ENCODE measurements at regions not wholly inside any gene's neighbourhood (a gene's known extent, or its start where the extent isn't known, plus 50 kb on each side); places are given as distances from the start of the nearest gene placed in this dataset.

DNA sequence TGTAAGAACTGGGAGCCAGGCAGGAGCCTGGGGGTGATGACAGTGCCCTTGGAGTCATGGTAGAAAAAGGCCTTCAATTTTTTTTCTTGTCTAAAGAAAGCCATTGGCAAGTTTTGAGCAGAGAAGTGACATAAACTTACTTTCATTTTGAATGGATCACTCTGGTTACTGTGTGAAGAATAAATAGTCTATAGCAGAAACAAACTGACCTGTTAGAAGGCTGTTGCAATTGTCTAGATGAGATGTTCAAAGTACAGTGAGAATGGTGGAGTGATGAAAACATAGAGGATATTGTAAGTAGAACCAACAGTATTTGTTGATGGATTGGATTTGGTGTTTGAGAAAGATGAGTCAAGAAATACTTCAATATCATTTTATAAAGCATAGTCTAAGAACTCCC lies 439.9 kb downstream of the TBL1XR1 start:
- TF ChIP-seq, protein P1, sequence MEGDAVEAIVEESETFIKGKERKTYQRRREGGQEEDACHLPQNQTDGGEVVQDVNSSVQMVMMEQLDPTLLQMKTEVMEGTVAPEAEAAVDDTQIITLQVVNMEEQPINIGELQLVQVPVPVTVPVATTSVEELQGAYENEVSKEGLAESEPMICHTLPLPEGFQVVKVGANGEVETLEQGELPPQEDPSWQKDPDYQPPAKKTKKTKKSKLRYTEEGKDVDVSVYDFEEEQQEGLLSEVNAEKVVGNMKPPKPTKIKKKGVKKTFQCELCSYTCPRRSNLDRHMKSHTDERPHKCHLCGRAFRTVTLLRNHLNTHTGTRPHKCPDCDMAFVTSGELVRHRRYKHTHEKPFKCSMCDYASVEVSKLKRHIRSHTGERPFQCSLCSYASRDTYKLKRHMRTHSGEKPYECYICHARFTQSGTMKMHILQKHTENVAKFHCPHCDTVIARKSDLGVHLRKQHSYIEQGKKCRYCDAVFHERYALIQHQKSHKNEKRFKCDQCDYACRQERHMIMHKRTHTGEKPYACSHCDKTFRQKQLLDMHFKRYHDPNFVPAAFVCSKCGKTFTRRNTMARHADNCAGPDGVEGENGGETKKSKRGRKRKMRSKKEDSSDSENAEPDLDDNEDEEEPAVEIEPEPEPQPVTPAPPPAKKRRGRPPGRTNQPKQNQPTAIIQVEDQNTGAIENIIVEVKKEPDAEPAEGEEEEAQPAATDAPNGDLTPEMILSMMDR (IDR thresholded peaks at IDR 0.05; ENCODE audit: insufficient read depth, low read depth, low read length): no peak
- no peak for DNase-seq (ENCODE audit: low read depth)
- no peak overlapping the region for H3K4me3 ChIP-seq (ENCODE audit: low read depth, low read length)

GRCh38 chr3:176755977-176756376 lies 441.3 kb downstream of the TBL1XR1 start:
- TF ChIP-seq, protein P1 (IDR thresholded peaks at IDR 0.05; ENCODE audit: insufficient read depth, low read depth, low read length): no peak
- no peak overlapping the region for H3K4me3 ChIP-seq (ENCODE audit: low read depth, low read length)

GRCh38 chr3:176755552-176755951 lies 441.7 kb downstream of the TBL1XR1 start:
- H3K4me3 ChIP-seq (ENCODE audit: low read depth, low read length): no peak overlapping the region
- TF ChIP-seq, protein P1 (IDR thresholded peaks at IDR 0.05; ENCODE audit: insufficient read depth, low read depth, low read length): no peak
- DNase-seq (ENCODE audit: low read depth): no peak

More at GRCh38 chr3:176755977-176756376, 441.3 kb downstream of the TBL1XR1 start:
- DNase-seq (ENCODE audit: low read depth): no peak

- TF ChIP-seq, protein P1 (IDR thresholded peaks at IDR 0.05; ENCODE audit: insufficient read depth, low read depth, low read length): no peak
- no peak overlapping the region for H3K4me3 ChIP-seq (ENCODE audit: low read depth, low read length)
- no peak for DNase-seq (ENCODE audit: low read depth)
Measured at GRCh38 chr3:176741664-176742047, 455.6 kb downstream of the TBL1XR1 start.

DNA sequence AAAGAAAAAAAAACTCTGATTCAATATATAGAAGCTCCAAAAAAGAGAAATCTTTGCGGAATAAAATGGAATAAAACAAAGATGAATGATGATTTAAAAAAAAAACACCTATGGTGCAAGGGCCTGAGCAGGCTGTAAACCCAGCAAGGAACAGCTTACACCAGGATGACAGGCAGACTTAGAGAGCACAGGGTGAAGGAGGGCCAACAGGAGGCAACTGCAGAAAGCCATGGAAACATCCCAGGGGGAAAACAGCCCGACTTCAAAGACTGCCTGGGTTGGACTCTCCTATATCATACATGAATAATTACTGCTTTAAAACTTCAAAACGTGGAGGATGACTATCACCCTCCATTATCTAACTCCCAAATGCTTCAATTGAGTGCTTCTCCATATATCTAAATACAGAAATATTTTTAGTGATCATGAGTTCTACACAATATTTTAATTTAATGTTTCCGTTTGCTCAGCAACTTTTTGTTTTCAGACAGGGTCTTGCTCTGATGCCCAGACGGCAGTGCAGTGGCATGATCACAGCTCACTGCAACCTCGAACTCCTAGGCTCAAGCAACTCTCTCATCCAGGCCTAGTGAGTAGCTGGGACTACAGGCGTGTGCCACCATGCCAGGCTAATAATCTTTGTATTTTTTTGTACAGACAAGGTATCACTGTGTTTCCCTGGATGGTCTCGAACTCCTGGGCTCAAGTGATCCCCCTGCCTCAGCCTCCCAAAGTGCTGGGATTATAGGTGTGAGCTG lies 456.2 kb downstream of the TBL1XR1 start:
- TF ChIP-seq, protein P1 (IDR thresholded peaks at IDR 0.05; ENCODE audit: insufficient read depth, low read depth, low read length): no peak
- H3K4me3 ChIP-seq (ENCODE audit: low read depth, low read length): no peak overlapping the region
- DNase-seq (ENCODE audit: low read depth): peak; percentile 3

GRCh38 chr3:176739159-176739558 lies 458.1 kb downstream of the TBL1XR1 start:
- TF ChIP-seq, protein P1 (IDR thresholded peaks at IDR 0.05; ENCODE audit: insufficient read depth, low read depth, low read length): no peak
- DNase-seq (ENCODE audit: low read depth): peak; percentile 37
- no peak overlapping the region for H3K4me3 ChIP-seq (ENCODE audit: low read depth, low read length)

Measured in fibroblast of villous mesenchyme (primary cell).